K562 (cell line): ENCODE measurements at regions not wholly inside any gene's neighbourhood (a gene's known extent, or its start where the extent isn't known, plus 50 kb on each side); places are given as distances from the start of the nearest gene placed in this dataset.

ENCODE experiments used
- ATAC-seq: fragments of 200-7000 bp; cut with Tn5 transposase; 3 replicates; pipeline ENCODE4 v1.9.1; 2020; ENCODE audit warnings: moderate library complexity
- BruUV-seq: library from RNA; stranded (reverse); fragments of 400-500 nt; replicated peaks from 2 replicates; lab custom pipeline; 2021; lab: Mats Ljungman, UMichigan
- CTCF ChIA-PET: fragments of 300-600 bp; formaldehyde crosslinking; extraction: SDS; loops from one replicate; lab custom pipeline; 2021; ENCODE audit warnings: low intra/inter-chr PET ratio; lab: Yijun Ruan, JAX
- POLR2A ChIA-PET: fragments of 300-600, 350-650 bp; sonication (Branson Sonifier 250); formaldehyde crosslinking; extraction: SDS; loops from one replicate; lab custom pipeline; 2021; ENCODE audit warnings: antibody characterized with exemption, inconsistent platforms; lab: Yijun Ruan, JAX
- DNase-seq, 4 experiments: peaks; one replicate each; pipeline versions ENCODE4 v3.0.0 to v3.0.0-alpha.2; 2011 to 2018; ENCODE audit warnings: low spot score in 3 of 4, mixed read lengths in 3 of 4; ENCODE audit errors: extremely low read depth in 1 of 4
- FAIRE-seq: peaks from 2 replicates; lab custom pipeline; 2011; peaks lifted over from hg19 to GRCh38; lab: Jason Lieb, UNC
- H2AFZ ChIP-seq: 2 replicates; pipeline ENCODE4 v1.6.0; 2011; ENCODE audit warnings: low read depth, low read length, control low read depth, inconsistent platforms
- H3K27ac ChIP-seq: fragments of 200-600 bp; 3 replicates; pipeline ENCODE4 v1.8.0; 2011; ENCODE audit warnings: low read depth, mild to moderate bottlenecking, control low read depth, inconsistent platforms, low read length, moderate library complexity, mixed read lengths; ENCODE audit errors: extremely low read depth
- H3K27me3 ChIP-seq, 2 experiments: fragments of 300-600 bp in 1 of 2; 2 replicates in 1 of 2; 3 replicates in 1 of 2; pipeline versions ENCODE4 v1.6.0 to v1.8.0; 2011; ENCODE audit warnings: inconsistent platforms in 2 of 2, low read length in 2 of 2, mild to moderate bottlenecking in 1 of 2, mixed read lengths in 1 of 2, moderate library complexity in 1 of 2; ENCODE audit not compliant: control insufficient read depth in 2 of 2, insufficient read depth in 2 of 2
- H3K36me3 ChIP-seq: fragments of 300-600 bp; 3 replicates; pipeline ENCODE4 v1.8.0; 2011; ENCODE audit warnings: mild to moderate bottlenecking, low read length, inconsistent platforms; ENCODE audit not compliant: control insufficient read depth, insufficient read depth
- H3K4me1 ChIP-seq, 2 experiments: fragments of 200-600 bp in 1 of 2; replicated peaks in 1 of 2; 2 replicates in 1 of 2; 3 replicates in 1 of 2; pipeline versions ENCODE4 v1.5.1 to v1.8.0; 2011; ENCODE audit warnings: inconsistent platforms in 2 of 2, low read length in 2 of 2, mild to moderate bottlenecking in 1 of 2, mixed read lengths in 1 of 2, moderate library complexity in 1 of 2; ENCODE audit not compliant: control insufficient read depth in 2 of 2, insufficient read depth in 2 of 2
- H3K4me2 ChIP-seq: 2 replicates; pipeline ENCODE4 v1.6.1; 2011; ENCODE audit warnings: low read length, control low read depth, inconsistent platforms, mixed read lengths; ENCODE audit not compliant: insufficient read depth
- H3K4me3 ChIP-seq: fragments of 200-600 bp; sonication (generic), shearing (Covaris generic); 2 replicates; pipeline ENCODE4 v1.5.1; 2016; ENCODE audit warnings: control low read depth, inconsistent platforms
- H3K79me2 ChIP-seq: fragments of 200-600 bp; 3 replicates; pipeline ENCODE4 v1.8.0; 2011; ENCODE audit warnings: low read length, inconsistent platforms; ENCODE audit not compliant: control insufficient read depth, insufficient read depth
- H3K9ac ChIP-seq, 2 experiments: 2 replicates each; pipeline versions ENCODE4 v1.6.0 to v1.6.1; 2011; ENCODE audit warnings: low read depth in 2 of 2, low read length in 2 of 2, control low read depth in 1 of 2, inconsistent platforms in 1 of 2, mild to moderate bottlenecking in 1 of 2, mixed read lengths in 1 of 2; ENCODE audit not compliant: insufficient read depth in 1 of 2
- H3K9me1 ChIP-seq: one replicate; pipeline ENCODE4 v1.6.0; 2011; ENCODE audit warnings: inconsistent platforms, mild to moderate bottlenecking, low read length, moderate library complexity; ENCODE audit not compliant: control insufficient read depth, insufficient read depth
- H3K9me3 ChIP-seq: replicated peaks from 2 replicates; pipeline ENCODE4 v1.5.1; 2011; ENCODE audit warnings: low read depth, low read length, inconsistent platforms; ENCODE audit not compliant: control insufficient read depth, insufficient read depth
- H4K20me1 ChIP-seq: replicated peaks from 2 replicates; pipeline ENCODE4 v1.6.1; 2011; ENCODE audit warnings: low read length, inconsistent platforms, mixed read lengths; ENCODE audit not compliant: control insufficient read depth, insufficient read depth
- CBFB ChIP-seq: sonication (generic); formaldehyde crosslinking; IDR thresholded peaks from 2 replicates; pipeline ENCODE4 v1.4.0; 2020; ENCODE audit warnings: mild to moderate bottlenecking, missing genetic modification reagents
- CBX2 ChIP-seq: fragments of 200-600 bp; sonication (generic); IDR thresholded peaks from one replicate; pipeline ENCODE4 v1.6.1; 2012; ENCODE audit warnings: mild to moderate bottlenecking, low read length, inconsistent platforms; ENCODE audit not compliant: insufficient read depth, poor library complexity, severe bottlenecking
- CHCHD3 ChIP-seq: fragments of 250-450 bp; sonication (Bioruptor Pico); IDR thresholded peaks from 2 replicates; pipeline ENCODE4 v2.1.2; 2022; ENCODE audit warnings: mild to moderate bottlenecking
- EHMT2 ChIP-seq: fragments of 450-650 bp; IDR thresholded peaks from 2 replicates; pipeline ENCODE4 v1.6.1; 2018; ENCODE audit warnings: antibody characterized with exemption
- IRF2 ChIP-seq: sonication (generic); formaldehyde crosslinking; IDR thresholded peaks from 2 replicates; pipeline ENCODE4 v1.8.1; 2022; ENCODE audit warnings: mild to moderate bottlenecking, missing genetic modification reagents
- LEF1 ChIP-seq: fragments of 450-650 bp; IDR thresholded peaks from 2 replicates; pipeline ENCODE4 v1.6.1; 2016; ENCODE audit warnings: mild to moderate bottlenecking
- NELFE ChIP-seq: IDR thresholded peaks from 2 replicates; pipeline ENCODE4 v1.6.1; 2011; ENCODE audit warnings: mild to moderate bottlenecking; ENCODE audit not compliant: insufficient read depth, insufficient read length
- POLR2A ChIP-seq: fragments of 450-650 bp; conservative IDR thresholded peaks from 2 replicates; pipeline ENCODE4 v1.6.1; 2016
- POU5F1 ChIP-seq: fragments of 150-350 bp; IDR thresholded peaks from 2 replicates; pipeline ENCODE4 v1.6.1; 2014; ENCODE audit warnings: borderline replicate concordance, low read length, low read depth, mild to moderate bottlenecking; ENCODE audit not compliant: partially characterized antibody
- RB1 ChIP-seq: fragments of 450-650 bp; IDR thresholded peaks from 2 replicates; pipeline ENCODE4 v1.6.1; 2017; ENCODE audit warnings: low read depth, mild to moderate bottlenecking
- SP1 ChIP-seq: sonication (generic); formaldehyde crosslinking; IDR thresholded peaks from 2 replicates; pipeline ENCODE4 v1.8.1; 2022; ENCODE audit warnings: mild to moderate bottlenecking, missing genetic modification reagents
- U2AF2 ChIP-seq: fragments of 200-400 bp; formaldehyde crosslinking; optimal IDR thresholded peaks from 2 replicates; pipeline ENCODE3; 2017; ENCODE audit warnings: low read depth, mild to moderate bottlenecking, low read length
- USF1 ChIP-seq: sonication (generic); formaldehyde crosslinking; IDR thresholded peaks from 2 replicates; pipeline ENCODE4 v1.9.0; 2022; ENCODE audit warnings: mild to moderate bottlenecking, missing genetic modification reagents
- WGBS: fragments of 100-300 bp; shearing (Covaris generic); methylation state at CpG from one replicate; pipeline ENCODE4 v1.1.6; 2016; ENCODE audit warnings: low coverage, mixed read lengths; ENCODE audit not compliant: insufficient coverage; ENCODE audit errors: missing lambda C conversion rate; 5-methylcytosine and 5-hydroxymethylcytosine counted together
- in situ Hi-C: fragments of 300-500 bp; cut with MboI; formaldehyde crosslinking; loops from 4 replicates; pipeline ENCODE4 v1.15.0; 2018; ENCODE audit warnings: inconsistent platforms, mixed read lengths
- intact Hi-C: fragments of 100-400 bp; cut with micrococcal nuclease; formaldehyde crosslinking; loops from 2 replicates; pipeline ENCODE4 v1.14.2; 2022

- in situ Hi-C loops, result no loop called here
- Histone ChIP-seq H3K36me3 (no peaks in the 10 kb centered on the region), H3K4me2 (no peak overlapping the region), H3K9me1 (no peaks in the 10 kb centered on the region), H3K9me3 (no peaks in the 10 kb centered on the region), H3K27me3 (no peaks in the 10 kb centered on the region), H4K20me1 (no peaks in the 10 kb centered on the region), H3K9ac (no peak overlapping the region), H3K27ac (no peak overlapping the region), H3K79me2 (no peaks in the 10 kb centered on the region), H3K4me1 (no peaks in the 10 kb centered on the region), H2AFZ (no peak overlapping the region), H3K4me3 (no peak overlapping the region)
- DNase-seq (no peak), ATAC-seq (no peak), FAIRE-seq (no peak)
- POLR2A ChIA-PET, result no interaction called here
- CTCF ChIA-PET, result no interaction called here
- WGBS, result 3% methylated on average over 3 of the region's 3 CpGs
- BruUV-seq, result no TSS peak
- TF ChIP-seq POLR2A (no peak), RB1 (no peak), U2AF2 (no peak), LEF1 (no peak)
- intact Hi-C loops, result no loop called here
Observed at GRCh38 chr14:26719514-26719913, 121.7 kb upstream of the NOVA1 start.

GRCh38 chr14:26722258-26722657 lies 124.4 kb upstream of the NOVA1 start:
- no peak for ATAC-seq
- TF ChIP-seq USF1 (no peak), NELFE (no peak), CHCHD3 (no peak), IRF2 (CRISPR knock-in tag) (no peak), CBFB (CRISPR knock-in tag) (no peak), EHMT2 (no peak), SP1 (CRISPR knock-in tag) (no peak), POU5F1 (no peak), CBX2 (no peak)
- no peaks in the 10 kb centered on the region for H4K20me1 ChIP-seq
- H3K9me1 ChIP-seq, result no peaks in the 10 kb centered on the region
- no peak overlapping the region for H3K4me2 ChIP-seq
- in situ Hi-C loops, result no loop called here
- no peak overlapping the region for H3K4me3 ChIP-seq
- no peaks in the 10 kb centered on the region for H3K4me1 ChIP-seq
- H3K27me3 ChIP-seq, result no peaks in the 10 kb centered on the region
- FAIRE-seq, result no peak
- H3K79me2 ChIP-seq, result no peaks in the 10 kb centered on the region
- POLR2A ChIA-PET, result no interaction called here
- no peak overlapping the region for H3K27ac ChIP-seq
- H2AFZ ChIP-seq, result no peak overlapping the region
- intact Hi-C loops, result no loop called here
- no TSS peak for BruUV-seq
- H3K9ac ChIP-seq, result no peak overlapping the region
- CTCF ChIA-PET, result no interaction called here
- no peaks in the 10 kb centered on the region for H3K9me3 ChIP-seq
- DNase-seq, result no peak
- no peaks in the 10 kb centered on the region for H3K36me3 ChIP-seq
